ENCODE measurements at regions not wholly inside any gene's neighbourhood (a gene's known extent, or its start where the extent isn't known, plus 50 kb on each side); places are given as distances from the start of the nearest gene placed in this dataset.

- TF ChIP-seq CTCF (IDR thresholded peaks at IDR 0.05) = no peak
- no peak for TF ChIP-seq POLR2A (IDR thresholded peaks at IDR 0.05)
- no peak for TF ChIP-seq EP300 (IDR thresholded peaks at IDR 0.05)
Observed at GRCh38 chr3:157888040-157888439, 218.2 kb downstream of the SHOX2 start.

Measured in gastroesophageal sphincter (tissue), 3 donors.